ENCODE measurements at regions not wholly inside any gene's neighbourhood (a gene's known extent, or its start where the extent isn't known, plus 50 kb on each side); places are given as distances from the start of the nearest gene placed in this dataset.

DNA sequence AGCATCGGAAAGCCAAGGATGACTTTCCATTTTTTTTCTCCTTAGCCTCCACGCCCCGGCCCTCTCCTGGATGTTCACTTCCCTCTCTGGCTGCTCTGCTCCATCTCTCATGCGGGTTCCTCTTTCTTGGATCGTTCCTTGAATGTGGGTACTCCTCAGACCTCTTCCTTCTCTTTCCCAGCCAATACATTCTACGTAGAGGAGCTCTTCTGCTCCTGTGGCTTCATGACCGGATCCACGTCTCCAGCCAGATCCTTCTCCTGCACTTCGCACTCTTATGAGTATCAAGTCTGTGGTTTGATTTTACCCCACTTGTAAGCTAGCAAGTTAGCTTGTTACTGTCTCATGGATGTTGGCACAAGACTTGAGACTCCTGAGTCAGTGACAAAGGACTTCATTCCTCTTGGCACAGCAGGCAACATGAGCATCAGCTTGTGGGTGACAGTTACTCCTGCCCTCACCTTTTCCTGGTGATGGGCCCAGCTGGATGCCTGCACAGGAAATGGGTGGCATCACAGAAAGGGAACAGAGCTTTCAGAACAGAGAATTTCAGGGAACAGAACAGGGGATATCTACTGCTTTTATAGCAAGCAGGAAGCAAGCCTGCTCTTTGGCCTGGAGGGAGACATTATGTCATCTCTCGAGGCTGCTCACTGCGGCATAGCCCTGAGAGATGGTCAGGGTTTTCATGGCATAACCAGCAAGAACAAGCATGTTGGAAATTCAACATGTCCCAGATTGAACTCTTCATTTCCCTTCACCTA lies 100.1 kb upstream of the KIF26B start:
- TF ChIP-seq, protein P1, sequence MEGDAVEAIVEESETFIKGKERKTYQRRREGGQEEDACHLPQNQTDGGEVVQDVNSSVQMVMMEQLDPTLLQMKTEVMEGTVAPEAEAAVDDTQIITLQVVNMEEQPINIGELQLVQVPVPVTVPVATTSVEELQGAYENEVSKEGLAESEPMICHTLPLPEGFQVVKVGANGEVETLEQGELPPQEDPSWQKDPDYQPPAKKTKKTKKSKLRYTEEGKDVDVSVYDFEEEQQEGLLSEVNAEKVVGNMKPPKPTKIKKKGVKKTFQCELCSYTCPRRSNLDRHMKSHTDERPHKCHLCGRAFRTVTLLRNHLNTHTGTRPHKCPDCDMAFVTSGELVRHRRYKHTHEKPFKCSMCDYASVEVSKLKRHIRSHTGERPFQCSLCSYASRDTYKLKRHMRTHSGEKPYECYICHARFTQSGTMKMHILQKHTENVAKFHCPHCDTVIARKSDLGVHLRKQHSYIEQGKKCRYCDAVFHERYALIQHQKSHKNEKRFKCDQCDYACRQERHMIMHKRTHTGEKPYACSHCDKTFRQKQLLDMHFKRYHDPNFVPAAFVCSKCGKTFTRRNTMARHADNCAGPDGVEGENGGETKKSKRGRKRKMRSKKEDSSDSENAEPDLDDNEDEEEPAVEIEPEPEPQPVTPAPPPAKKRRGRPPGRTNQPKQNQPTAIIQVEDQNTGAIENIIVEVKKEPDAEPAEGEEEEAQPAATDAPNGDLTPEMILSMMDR (conservative IDR thresholded peaks at IDR 0.05; ENCODE audit: low read depth, low read length): no peak
- TF ChIP-seq EZH2 (IDR thresholded peaks at IDR 0.05; ENCODE audit: borderline replicate concordance, low read depth, low read length, poor library complexity, severe bottlenecking): no peak
